ENCODE measurements at regions not wholly inside any gene's neighbourhood (a gene's known extent, or its start where the extent isn't known, plus 50 kb on each side); places are given as distances from the start of the nearest gene placed in this dataset.
A peak's percentile ranks its signal among the peaks of the same experiment; 100 is the strongest.

DNA sequence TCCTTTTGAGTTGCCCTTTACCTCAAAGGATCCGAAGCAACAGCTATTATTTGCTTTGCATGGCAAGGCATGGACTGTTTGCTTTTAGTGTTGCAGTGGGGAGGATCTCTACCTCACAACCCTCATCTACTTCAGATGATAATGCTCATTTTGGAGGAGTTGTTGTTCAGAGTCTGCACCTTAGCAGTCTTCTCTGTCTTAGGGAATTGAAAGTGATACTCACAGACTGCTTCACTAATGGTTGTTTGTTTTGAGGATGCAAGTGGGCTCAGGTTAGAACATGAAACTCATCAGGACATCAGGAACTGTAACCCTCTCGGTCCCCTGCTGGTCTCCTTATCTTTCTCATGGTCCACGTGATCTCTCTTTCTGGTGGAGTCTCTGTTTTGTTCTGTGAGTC is 172.9 kb upstream of the ANKH start:
- Histone ChIP-seq H3K9me3 (replicated peaks) (no peaks in the 10 kb centered on the region), H3K27ac (no peak overlapping the region), H3K36me3 (no peaks in the 10 kb centered on the region), H3K4me3 (no peak overlapping the region), H3K27me3 (replicated peaks) (no peaks in the 10 kb centered on the region; the same call in 1 of the 2 replicates), H3K4me1 (replicated peaks) (no peaks in the 10 kb centered on the region)
- DNase-seq (ENCODE audit: low read depth in 1 of 2, low spot score in 2 of 2): no peak

DNA sequence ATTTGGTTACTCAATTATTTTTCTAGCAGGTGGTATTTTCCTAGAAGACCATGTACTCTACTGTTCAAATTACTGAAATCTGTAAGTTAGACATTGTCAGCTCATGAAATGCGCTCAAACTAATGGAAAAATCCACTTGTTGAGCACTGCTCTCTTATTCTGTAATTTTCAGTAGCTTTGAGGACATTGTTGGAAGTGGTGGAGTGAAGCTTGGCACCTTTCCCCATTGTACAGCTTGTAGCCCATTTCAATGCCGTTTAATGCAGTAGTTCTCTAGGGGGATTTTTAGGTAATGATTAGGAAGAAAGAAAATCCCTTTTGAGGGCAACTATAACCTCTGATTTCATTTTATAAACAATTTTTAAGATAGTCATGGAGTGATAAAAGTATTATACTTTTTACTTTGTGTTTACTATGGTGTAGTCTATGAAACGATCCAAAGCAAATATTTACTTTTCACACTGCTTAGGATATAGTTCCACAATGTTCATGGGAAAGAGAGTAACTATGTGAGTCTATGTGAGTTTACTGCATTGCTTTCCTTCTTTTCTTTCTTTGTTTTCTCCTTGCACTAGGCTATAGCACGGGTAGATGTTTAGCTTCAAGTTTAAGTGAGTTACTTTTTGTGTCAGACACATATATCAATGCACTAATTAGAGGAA is 165.8 kb upstream of the ANKH start:
- Histone ChIP-seq H3K27me3 (replicated peaks) (no peaks in the 10 kb centered on the region), H3K4me3 (no peak overlapping the region), H3K4me1 (replicated peaks) (no peaks in the 10 kb centered on the region), H3K36me3 (no peaks in the 10 kb centered on the region), H3K9me3 (replicated peaks) (no peaks in the 10 kb centered on the region), H3K27ac (no peak overlapping the region)
- DNase-seq (ENCODE audit: low read depth in 1 of 2, low spot score in 2 of 2): no peak

- no peak for DNase-seq (ENCODE audit: low read depth in 1 of 2, low spot score in 2 of 2)
- Histone ChIP-seq H3K4me1 (replicated peaks) (no peaks in the 10 kb centered on the region), H3K27me3 (replicated peaks) (0 out of 2 replicates have a peak, but pooled peaks cover 3% of the 10 kb centered on the region), H3K4me3 (no peak overlapping the region), H3K36me3 (no peaks in the 10 kb centered on the region), H3K27ac (no peak overlapping the region), H3K9me3 (replicated peaks) (no peaks in the 10 kb centered on the region)
Observed at GRCh38 chr5:15034379-15034778, 162.8 kb upstream of the ANKH start.

GRCh38 chr5:15031180-15031579 is 159.6 kb upstream of the ANKH start:
- DNase-seq (ENCODE audit: low read depth in 1 of 2, low spot score in 2 of 2): no peak
- Histone ChIP-seq H3K4me1 (replicated peaks) (no peaks in the 10 kb centered on the region), H3K27me3 (replicated peaks) (0 out of 2 replicates have a peak, but pooled peaks cover 3% of the 10 kb centered on the region), H3K4me3 (no peak overlapping the region), H3K27ac (no peak overlapping the region), H3K9me3 (replicated peaks) (no peaks in the 10 kb centered on the region), H3K36me3 (no peaks in the 10 kb centered on the region)

DNA sequence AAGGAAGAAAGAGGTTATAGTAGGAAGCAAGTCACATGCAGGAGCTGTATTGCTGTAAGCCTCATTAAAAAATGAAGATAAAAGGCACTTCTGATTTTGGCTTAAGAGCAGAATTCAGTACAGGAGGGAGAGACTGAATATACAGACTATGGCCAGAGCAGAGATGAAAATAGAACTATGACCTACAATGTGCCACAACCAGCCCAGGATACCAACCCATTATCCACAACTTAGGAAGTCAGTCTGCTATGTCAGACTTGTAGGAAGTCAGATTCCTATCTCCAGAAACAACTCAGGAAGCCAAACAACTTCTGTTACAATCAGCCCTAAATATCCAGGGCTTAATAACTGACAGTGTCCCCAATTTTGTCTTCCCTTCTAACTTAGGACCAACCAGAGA is 156.2 kb upstream of the ANKH start:
- no peak for DNase-seq (ENCODE audit: low read depth in 1 of 2, low spot score in 2 of 2)
- H3K9me3 ChIP-seq (replicated peaks): no peaks in the 10 kb centered on the region
- no peaks in the 10 kb centered on the region for H3K36me3 ChIP-seq
- no peaks in the 10 kb centered on the region; the same call in 1 of the 2 replicates for H3K4me1 ChIP-seq (replicated peaks)
- H3K27me3 ChIP-seq (replicated peaks): 0 out of 2 replicates have a peak, but pooled peaks cover 3% of the 10 kb centered on the region
- no peak overlapping the region for H3K4me3 ChIP-seq
- no peak overlapping the region for H3K27ac ChIP-seq

DNA sequence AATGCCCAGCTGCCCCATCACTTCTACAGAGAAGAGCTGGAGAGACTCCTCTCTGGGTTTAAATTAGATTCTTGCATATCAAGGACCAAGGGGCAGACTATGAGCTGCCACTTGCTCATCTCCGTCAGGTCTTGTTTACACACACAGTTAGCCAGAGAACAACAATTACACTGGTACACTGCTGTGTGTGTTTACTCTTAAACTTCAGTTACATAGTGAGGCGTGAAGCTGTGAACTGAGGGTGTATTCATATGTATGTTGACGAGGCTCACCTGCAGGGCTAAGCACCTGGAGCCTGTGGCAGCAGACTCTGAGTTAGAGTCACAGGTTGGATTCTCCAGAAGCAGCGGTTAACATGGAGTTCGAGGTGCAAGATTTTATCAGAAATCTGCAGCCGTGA is 155.4 kb upstream of the ANKH start:
- no peak for DNase-seq (ENCODE audit: low read depth in 1 of 2, low spot score in 2 of 2)
- no peaks in the 10 kb centered on the region for H3K9me3 ChIP-seq (replicated peaks)
- no peak overlapping the region for H3K4me3 ChIP-seq
- H3K36me3 ChIP-seq: no peaks in the 10 kb centered on the region
- H3K27me3 ChIP-seq (replicated peaks): 0 out of 2 replicates have a peak, but pooled peaks cover 3% of the 10 kb centered on the region
- peaks cover 5% of the 10 kb centered on the region for H3K4me1 ChIP-seq (replicated peaks)
- no peak overlapping the region for H3K27ac ChIP-seq

DNA sequence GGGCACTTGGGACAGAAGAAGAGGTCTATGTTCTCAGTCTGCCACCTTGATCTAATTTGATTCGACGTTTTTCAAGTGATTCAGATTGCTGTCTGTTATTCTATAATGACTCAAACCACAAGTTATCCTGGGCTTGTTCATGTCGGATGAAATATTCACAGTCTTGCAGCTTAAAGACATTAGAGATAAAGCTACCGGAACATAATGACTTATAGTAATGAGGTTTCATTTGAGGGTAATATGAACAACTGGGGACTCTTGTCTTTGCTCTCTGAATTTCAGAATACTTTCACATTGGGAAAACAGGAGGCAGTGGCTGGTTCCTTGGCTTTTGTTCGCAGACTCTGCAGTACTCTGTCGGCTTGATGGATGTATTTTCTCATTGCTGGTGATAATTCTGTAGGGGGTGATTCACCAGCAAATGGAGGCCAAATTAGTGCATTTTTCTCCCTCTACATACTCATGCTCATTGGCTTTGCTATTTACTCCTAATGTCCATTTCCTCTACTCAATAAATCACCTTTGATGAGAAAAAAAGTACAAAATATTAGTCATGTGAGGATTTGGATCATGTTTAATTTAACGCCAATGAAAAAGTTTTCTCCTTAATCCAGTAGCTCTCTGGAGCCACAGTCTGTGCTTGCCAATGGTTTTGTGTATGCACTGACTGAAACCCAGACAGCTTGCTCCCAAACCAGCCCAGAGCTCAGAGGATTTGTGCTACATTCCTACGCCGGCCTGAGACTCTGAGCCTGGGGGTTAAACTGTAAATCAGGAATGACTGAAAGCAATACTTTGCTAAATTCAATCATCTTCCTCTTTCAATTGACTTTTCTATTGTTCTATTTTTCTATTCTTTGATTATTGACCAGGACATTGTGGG is 154.7 kb upstream of the ANKH start:
- no peaks in the 10 kb centered on the region for H3K36me3 ChIP-seq
- no peak overlapping the region for H3K27ac ChIP-seq
- H3K4me1 ChIP-seq (replicated peaks): peaks cover 12% of the 10 kb centered on the region
- H3K27me3 ChIP-seq (replicated peaks): 0 out of 2 replicates have a peak, but pooled peaks cover 3% of the 10 kb centered on the region
- no peak overlapping the region for H3K4me3 ChIP-seq
- no peak for DNase-seq (ENCODE audit: low read depth in 1 of 2, low spot score in 2 of 2)
- H3K9me3 ChIP-seq (replicated peaks): no peaks in the 10 kb centered on the region

- DNase-seq (ENCODE audit: low read depth in 1 of 2, low spot score in 2 of 2): no peak
- no peaks in the 10 kb centered on the region for H3K36me3 ChIP-seq
- H3K4me3 ChIP-seq: no peak overlapping the region
- no peak overlapping the region for H3K27ac ChIP-seq
- H3K9me3 ChIP-seq (replicated peaks): 0 out of 2 replicates have a peak, but pooled peaks cover 3% of the 10 kb centered on the region
- peaks cover 20% of the 10 kb centered on the region for H3K4me1 ChIP-seq (replicated peaks)
- H3K27me3 ChIP-seq (replicated peaks): no peaks in the 10 kb centered on the region
Observed at GRCh38 chr5:15023846-15024245, 152.3 kb upstream of the ANKH start.

- Histone ChIP-seq H3K4me3 (no peak overlapping the region), H3K4me1 (replicated peaks) (peaks cover 20% of the 10 kb centered on the region), H3K27ac (no peak overlapping the region), H3K9me3 (replicated peaks) (0 out of 2 replicates have a peak, but pooled peaks cover 3% of the 10 kb centered on the region), H3K36me3 (no peaks in the 10 kb centered on the region), H3K27me3 (replicated peaks) (no peaks in the 10 kb centered on the region)
- DNase-seq (ENCODE audit: low read depth in 1 of 2, low spot score in 2 of 2): no peak
Observed at GRCh38 chr5:15023266-15023665, 151.7 kb upstream of the ANKH start.

GRCh38 chr5:15021266-15022046 is 149.9 kb upstream of the ANKH start:
- Histone ChIP-seq H3K4me3 (no peak overlapping the region), H3K27ac (peak overlapping the region; percentile 94), H3K4me1 (replicated peaks) (peaks cover 20% of the 10 kb centered on the region), H3K27me3 (replicated peaks) (no peaks in the 10 kb centered on the region), H3K36me3 (no peaks in the 10 kb centered on the region), H3K9me3 (replicated peaks) (0 out of 2 replicates have a peak, but pooled peaks cover 3% of the 10 kb centered on the region)
- DNase-seq (ENCODE audit: low read depth in 1 of 2, low spot score in 2 of 2): peak; percentile 54 to 80

DNA sequence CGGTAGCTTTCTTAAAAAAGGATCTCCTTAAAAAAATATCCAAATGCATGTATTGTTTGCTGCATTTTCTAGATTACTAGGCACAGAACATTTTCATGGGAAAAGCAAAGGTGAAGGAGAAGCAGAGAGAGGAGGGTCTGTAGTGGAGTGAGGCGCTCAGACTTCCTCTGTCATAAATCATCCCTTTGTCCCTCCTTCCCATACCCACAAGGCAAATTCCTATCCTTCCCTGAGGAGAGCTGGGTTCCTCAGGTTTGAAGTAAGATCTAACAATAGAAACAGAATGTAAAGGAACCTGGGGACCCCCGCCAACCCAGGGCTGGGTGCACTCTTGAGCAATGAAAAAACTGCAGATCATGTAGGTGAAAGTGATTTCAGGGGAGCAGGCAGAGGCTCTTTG is 149.2 kb upstream of the ANKH start:
- Histone ChIP-seq H3K9me3 (replicated peaks) (0 out of 2 replicates have a peak, but pooled peaks cover 3% of the 10 kb centered on the region), H3K4me3 (no peak overlapping the region), H3K27me3 (replicated peaks) (no peaks in the 10 kb centered on the region), H3K36me3 (no peaks in the 10 kb centered on the region), H3K27ac (peak overlapping the region; percentile 94), H3K4me1 (replicated peaks) (peaks cover 21% of the 10 kb centered on the region)
- DNase-seq (ENCODE audit: low read depth in 1 of 2, low spot score in 2 of 2): no peak

GRCh38 chr5:15014809-15015208 is 143.2 kb upstream of the ANKH start:
- H3K4me1 ChIP-seq (replicated peaks): peaks cover 22% of the 10 kb centered on the region
- H3K4me3 ChIP-seq: no peak overlapping the region
- peak in 1 of 2 experiments; percentile 68 for DNase-seq (ENCODE audit: low read depth in 1 of 2, low spot score in 2 of 2)
- H3K9me3 ChIP-seq (replicated peaks): no peaks in the 10 kb centered on the region
- H3K36me3 ChIP-seq: no peaks in the 10 kb centered on the region
- H3K27me3 ChIP-seq (replicated peaks): no peaks in the 10 kb centered on the region
- peak overlapping the region; percentile 78 for H3K27ac ChIP-seq

- peak in 1 of 2 experiments; percentile 75 for DNase-seq (ENCODE audit: low read depth in 1 of 2, low spot score in 2 of 2)
- Histone ChIP-seq H3K36me3 (no peaks in the 10 kb centered on the region), H3K4me1 (replicated peaks) (peaks cover 31% of the 10 kb centered on the region), H3K27me3 (replicated peaks) (no peaks in the 10 kb centered on the region), H3K4me3 (no peak overlapping the region), H3K9me3 (replicated peaks) (no peaks in the 10 kb centered on the region), H3K27ac (peak overlapping the region; percentile 78)
Observed at GRCh38 chr5:15013654-15014463, 142.3 kb upstream of the ANKH start.
